IPS-18c (cell line): ENCODE measurements at regions not wholly inside any gene's neighbourhood (a gene's known extent, or its start where the extent isn't known, plus 50 kb on each side); places are given as distances from the start of the nearest gene placed in this dataset.

Experiments used
- H3K4me3 ChIP-seq: 2 replicates; pipeline ENCODE4 v1.7.0; 2013; ENCODE audit warnings: low read depth, mild to moderate bottlenecking, low read length, moderate library complexity; ENCODE audit not compliant: insufficient read depth
- H3K9me3 ChIP-seq: one replicate; pipeline ENCODE4 v1.6.1; 2013; ENCODE audit warnings: mild to moderate bottlenecking, low read length, moderate library complexity; ENCODE audit not compliant: control insufficient read depth, insufficient read depth

- H3K4me3 ChIP-seq, result no peak overlapping the region
Measured at GRCh38 chr14:96737881-96738280, 59.3 kb upstream of the VRK1 start.

GRCh38 chr14:96739200-96739910 is 57.8 kb upstream of the VRK1 start:
- H3K9me3 ChIP-seq, result no peaks in the 10 kb centered on the region
- no peak overlapping the region for H3K4me3 ChIP-seq

More at GRCh38 chr14:96737881-96738280, 59.3 kb upstream of the VRK1 start:
- H3K9me3 ChIP-seq, result no peaks in the 10 kb centered on the region

DNA sequence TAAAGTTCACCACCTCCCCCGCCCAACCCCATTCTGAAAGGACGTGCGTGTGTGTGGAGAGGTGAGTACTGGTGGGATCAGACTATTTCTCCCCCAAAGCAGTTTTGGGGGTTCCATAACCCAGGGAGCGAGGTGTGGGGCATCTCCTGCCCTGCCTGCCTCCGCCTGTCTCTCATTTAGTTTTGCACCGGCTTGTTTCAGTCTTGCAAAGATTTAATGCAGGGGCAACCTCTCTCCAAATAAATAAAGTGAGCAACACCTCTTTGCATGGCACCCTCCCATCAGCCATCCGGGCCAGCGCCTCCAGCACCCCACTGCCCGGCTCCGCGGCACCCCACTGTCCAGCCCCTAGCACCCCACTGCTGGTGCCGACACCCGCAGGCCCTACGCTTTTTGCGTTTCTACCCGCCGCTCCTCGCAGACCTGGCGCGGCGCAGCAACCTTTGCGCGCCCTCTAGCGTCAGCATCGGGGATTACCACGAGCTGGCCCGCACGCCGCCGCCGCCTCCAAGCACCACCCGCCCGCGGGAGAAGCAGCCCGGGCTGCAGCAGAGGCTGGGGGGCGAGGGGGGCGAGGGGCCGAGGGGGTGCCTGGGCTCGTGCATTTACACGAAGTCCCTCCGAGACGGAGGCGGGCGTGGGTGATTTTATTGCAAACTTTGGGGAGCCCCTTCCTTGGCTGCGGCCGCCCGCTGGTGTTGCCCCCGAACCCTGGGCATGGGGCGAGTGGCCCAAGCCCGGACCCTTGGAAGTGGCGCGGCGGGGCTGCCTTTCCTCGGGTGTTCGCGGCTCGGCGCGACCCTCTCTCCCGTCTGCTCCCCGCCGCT is 55.8 kb upstream of the VRK1 start:
- H3K9me3 ChIP-seq, result no peaks in the 10 kb centered on the region
- H3K4me3 ChIP-seq, result peak overlapping the region; percentile 53

DNA sequence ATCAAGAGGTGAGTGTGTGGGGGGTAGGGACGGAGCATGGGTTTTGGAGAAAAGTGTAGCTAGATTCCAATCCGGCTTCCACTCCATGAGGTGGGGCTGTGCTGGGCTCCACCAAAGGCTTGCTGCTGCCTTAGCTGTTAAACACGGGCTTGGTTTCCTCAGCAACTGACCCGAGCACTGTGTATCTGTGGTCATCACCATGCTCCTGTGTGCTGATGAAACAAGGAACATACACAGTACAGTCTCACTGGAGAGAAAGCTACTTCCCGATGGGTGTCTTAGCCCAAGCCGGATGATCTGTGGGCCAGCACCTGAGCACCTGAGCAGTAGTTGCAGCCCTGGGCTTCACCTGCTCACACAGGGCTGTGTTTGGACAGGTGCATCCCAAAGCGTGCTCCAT is 52.9 kb upstream of the VRK1 start:
- Histone ChIP-seq H3K9me3 (no peaks in the 10 kb centered on the region), H3K4me3 (no peak overlapping the region)

- H3K9me3 ChIP-seq, result no peaks in the 10 kb centered on the region
- H3K4me3 ChIP-seq, result no peak overlapping the region
Measured at GRCh38 chr14:96745500-96746051, 51.6 kb upstream of the VRK1 start.

DNA sequence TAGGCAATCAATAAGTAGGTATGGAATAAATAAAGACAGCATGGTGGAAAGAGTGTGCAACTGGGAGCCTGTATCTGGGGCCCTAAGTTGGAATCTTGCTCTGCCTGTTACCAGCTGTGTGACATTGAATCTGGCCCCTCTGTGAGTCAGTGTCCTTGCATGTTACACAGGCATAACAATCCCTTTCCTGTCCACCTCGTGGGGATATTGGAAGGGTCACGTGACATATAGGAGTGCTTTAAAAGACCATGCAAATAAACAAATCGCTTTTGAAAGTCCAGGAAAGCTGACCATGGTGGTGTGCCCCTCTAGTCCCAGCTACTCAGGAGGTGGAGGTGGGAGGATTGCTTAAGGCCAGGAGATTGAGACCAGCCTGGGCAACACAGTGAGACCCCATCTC is 51.1 kb upstream of the VRK1 start:
- no peaks in the 10 kb centered on the region for H3K9me3 ChIP-seq

DNA sequence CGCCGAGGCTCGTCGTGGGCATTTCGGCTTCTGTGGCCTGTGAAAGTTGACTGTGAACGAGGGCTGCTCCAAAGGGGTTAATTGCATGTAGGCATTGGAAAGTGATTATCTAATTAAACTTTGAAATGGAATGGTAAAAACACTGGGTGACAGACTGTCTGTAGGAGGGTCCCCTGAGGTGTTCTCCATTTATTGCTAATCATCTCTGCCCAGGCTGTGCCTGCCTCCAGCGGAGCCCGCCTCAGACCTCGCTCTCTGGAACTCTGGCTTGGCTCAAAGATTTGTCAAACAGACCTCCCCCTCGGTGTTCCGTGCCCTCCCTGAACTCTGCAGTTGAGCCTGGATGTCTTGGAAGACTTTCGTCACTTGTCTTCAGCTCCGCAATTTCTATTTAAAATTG is 50.2 kb upstream of the VRK1 start:
- no peak overlapping the region for H3K4me3 ChIP-seq
- no peaks in the 10 kb centered on the region for H3K9me3 ChIP-seq

More for the DNA sequence above, 51.1 kb upstream of the VRK1 start:
- H3K4me3 ChIP-seq, result no peak overlapping the region
